ENCODE measurements at regions not wholly inside any gene's neighbourhood (a gene's known extent, or its start where the extent isn't known, plus 50 kb on each side); places are given as distances from the start of the nearest gene placed in this dataset.

DNA sequence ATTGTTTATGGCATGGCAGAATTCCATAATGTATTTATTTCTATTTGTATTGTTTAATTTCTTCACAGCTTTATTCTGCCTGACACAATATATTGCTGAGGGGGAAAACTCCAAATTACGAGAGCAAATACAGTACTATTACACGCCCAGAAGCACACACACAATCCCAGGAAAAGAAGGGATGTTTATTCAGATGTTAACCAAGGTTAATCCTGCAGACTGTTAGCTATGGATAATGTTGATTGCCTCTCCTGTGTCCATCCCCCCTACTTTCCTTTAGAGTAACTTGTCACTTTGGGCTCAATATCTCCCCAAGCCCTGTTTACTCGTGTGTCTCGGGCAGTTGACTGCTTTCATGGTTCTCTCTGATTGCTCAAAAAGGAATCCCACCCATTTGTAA, 84.2 kb upstream of the ERCC6L2 start:
- TF ChIP-seq, protein P1, sequence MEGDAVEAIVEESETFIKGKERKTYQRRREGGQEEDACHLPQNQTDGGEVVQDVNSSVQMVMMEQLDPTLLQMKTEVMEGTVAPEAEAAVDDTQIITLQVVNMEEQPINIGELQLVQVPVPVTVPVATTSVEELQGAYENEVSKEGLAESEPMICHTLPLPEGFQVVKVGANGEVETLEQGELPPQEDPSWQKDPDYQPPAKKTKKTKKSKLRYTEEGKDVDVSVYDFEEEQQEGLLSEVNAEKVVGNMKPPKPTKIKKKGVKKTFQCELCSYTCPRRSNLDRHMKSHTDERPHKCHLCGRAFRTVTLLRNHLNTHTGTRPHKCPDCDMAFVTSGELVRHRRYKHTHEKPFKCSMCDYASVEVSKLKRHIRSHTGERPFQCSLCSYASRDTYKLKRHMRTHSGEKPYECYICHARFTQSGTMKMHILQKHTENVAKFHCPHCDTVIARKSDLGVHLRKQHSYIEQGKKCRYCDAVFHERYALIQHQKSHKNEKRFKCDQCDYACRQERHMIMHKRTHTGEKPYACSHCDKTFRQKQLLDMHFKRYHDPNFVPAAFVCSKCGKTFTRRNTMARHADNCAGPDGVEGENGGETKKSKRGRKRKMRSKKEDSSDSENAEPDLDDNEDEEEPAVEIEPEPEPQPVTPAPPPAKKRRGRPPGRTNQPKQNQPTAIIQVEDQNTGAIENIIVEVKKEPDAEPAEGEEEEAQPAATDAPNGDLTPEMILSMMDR (conservative IDR thresholded peaks at IDR 0.05; ENCODE audit: low read depth, low read length) = no peak
- no peak for TF ChIP-seq EZH2 (IDR thresholded peaks at IDR 0.05; ENCODE audit: borderline replicate concordance, low read depth, low read length, poor library complexity, severe bottlenecking)

Measured in A673 (cell line).